Medulla oblongata (tissue), 1 donor: ENCODE measurements at regions not wholly inside any gene's neighbourhood (a gene's known extent, or its start where the extent isn't known, plus 50 kb on each side); places are given as distances from the start of the nearest gene placed in this dataset.
A peak's percentile ranks its signal among the peaks of the same experiment; 100 is the strongest.
"Not testable (repeated sequence)": the region's sequence is repeated elsewhere in the genome, so short reads cannot be mapped to it uniquely, and the experiment has no call there.

ENCODE experiments used
- DNase-seq: peaks from one replicate; pipeline ENCODE4 v3.0.0-alpha.2; 2015; ENCODE audit errors: extremely low spot score

DNA sequence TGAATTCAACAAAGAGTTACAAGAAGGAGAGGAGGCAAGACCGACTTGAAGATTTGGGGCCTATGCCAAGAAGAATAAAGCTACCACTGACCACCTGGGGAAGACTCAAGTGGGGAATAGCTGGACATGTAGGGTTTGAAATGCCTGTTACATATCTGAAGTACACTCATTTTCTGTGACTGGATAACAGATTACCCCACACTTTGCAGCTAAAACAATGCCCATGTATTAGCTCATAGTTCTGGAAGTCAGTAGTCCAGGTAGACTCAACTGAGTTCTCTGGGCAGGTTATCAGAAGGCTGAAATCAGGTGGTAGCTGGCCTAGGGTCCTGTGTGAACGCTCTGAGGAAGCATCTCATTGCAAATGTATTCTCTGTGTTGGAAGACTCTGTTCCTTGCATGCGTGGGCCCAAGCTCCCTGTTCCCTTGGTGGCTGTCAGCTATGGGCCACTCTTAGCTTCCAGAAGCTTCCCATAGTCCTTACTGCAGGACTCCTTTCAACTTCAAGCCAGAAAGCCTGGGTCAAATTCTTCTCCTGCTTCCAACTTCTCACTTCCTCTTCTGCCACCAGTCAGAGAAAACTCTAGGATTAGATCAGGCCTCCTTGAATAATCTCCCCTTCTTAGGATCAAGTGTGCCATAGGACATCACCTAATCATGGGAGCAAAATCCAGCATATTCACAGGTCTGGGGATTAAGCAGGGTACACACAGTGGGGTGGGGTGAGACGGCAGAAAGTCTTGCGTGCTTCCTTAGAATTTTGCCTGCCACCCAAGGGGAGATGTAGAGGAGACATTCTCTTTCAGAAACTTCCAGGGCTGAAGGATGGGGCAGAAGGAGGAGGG is 187.8 kb downstream of the SHQ1 start:
- no peak for DNase-seq

DNA sequence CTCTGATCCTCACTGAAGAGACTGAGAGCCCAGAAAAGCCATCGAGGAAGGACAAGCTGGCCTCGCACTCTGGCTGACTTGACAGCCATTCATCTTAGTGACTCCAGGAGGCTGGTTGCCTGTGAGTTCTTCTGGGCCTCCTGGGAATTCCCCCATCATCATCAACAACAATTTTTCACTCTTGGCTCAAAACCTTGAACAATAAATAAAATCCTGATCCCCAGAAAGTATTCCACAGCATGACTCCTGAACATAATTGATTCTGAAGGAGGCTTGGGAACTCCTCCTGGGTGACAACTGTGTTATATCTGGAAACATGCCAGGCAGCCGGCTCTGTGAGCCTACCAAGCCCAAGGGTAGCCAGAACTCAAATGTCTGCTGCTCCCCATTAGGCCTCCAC is 188.6 kb downstream of the SHQ1 start:
- no peak for DNase-seq

DNA sequence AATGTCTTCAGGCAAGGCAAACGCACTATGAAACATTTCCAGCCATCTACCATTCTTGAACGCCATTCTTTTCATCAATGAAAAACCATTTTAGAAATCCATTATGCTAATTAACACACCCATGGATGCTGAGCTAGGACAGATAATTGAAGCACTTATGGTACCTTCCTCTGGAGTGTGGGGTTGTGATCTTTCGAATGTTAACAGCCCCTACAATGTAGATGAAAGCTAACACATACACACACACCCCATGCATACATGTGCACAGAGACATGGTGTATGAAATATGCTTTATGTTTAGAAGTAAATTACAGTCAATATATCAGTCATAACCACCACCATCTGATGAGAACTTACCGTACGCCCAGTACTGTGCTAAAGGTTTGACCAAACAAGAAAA is 189.1 kb downstream of the SHQ1 start:
- no peak for DNase-seq

DNA sequence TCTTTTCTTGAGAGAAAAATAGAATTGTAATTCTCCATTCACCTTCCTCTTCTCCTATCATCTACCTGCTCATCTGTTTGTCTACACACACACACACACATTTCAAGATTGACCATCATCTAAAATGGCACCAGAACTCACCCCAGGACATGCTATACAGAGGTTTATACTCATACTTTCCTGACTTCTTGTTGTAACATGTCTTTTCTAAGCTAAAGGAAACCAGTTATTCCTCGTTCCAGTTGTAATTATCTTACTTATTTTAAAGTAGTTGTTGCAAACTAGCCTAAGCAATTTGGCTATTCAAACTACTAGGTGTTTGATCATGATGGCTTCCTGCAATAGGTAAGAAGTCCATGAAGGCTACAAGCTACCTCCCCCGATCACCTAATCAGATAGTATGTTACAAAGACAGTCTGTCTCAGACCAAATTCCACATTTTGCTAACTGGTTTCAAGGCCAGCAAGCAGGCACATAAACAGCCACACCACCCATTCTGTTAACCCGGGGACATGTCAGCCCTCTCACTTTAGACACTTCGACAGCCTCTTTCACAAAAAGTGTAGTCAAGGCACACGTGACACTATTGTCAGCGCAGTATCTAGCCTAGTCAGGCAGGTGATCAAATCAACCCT is 189.7 kb downstream of the SHQ1 start:
- DNase-seq = no peak

DNA sequence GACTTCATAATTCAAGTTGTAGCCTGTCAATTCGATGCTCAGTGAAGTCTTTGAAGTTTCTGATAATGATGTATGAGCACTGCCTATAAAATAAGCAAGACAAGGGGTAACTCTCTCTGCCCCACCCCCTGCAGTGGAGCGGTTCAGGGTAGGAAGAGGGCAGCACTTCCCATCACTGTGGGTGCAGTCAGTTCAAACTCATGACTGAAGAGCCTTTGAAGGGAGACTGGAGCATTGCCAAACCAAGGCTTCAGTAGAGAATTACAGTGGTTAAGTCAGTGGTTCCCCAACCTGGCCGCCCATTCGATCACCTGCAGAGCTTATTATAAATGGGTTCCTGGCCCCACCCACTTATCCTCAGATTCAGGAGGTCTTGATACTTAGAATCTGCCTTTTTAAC is 190.6 kb downstream of the SHQ1 start:
- peak; percentile 42 for DNase-seq

DNA sequence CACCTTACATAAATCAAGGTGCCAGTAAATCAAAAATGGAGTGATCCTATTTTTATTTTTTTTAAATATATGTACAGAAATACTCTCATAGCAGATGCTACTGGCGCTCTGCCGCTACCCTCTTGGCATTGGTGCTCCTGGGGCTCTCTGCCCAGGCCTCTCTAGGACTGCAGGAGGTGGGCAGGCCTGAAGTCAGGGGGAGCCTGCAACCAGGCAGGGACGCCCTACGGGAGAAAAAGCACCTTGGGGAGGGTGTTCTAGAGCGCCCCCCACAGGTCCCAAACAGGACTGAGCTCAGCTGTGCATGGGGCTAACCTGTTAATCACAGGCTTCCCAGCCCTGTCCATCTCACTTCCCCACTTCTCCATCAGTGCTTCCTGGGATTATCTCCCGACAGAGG is 192.5 kb downstream of the SHQ1 start:
- no peak for DNase-seq

DNA sequence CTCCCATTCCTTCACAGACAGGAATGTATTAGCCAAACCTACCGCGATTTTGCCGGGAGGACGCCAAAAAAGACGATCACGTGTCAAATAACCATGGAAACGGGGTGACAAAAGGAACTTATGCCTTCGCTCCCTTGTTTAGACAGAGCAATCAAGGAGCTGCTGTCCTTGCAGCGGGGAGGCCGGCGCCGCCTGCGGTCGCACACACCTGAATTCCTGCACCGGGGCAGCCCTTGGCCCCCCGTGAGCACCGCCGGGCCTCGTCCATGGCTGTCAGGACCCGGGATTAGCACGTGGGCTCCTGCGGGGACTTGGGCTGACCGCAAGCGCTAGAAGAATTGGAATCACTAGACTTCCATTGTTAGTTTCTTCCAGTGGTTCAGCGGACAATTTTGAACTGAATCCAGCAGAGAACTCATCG is 193.1 kb downstream of the SHQ1 start:
- DNase-seq = peak; percentile 38

DNA sequence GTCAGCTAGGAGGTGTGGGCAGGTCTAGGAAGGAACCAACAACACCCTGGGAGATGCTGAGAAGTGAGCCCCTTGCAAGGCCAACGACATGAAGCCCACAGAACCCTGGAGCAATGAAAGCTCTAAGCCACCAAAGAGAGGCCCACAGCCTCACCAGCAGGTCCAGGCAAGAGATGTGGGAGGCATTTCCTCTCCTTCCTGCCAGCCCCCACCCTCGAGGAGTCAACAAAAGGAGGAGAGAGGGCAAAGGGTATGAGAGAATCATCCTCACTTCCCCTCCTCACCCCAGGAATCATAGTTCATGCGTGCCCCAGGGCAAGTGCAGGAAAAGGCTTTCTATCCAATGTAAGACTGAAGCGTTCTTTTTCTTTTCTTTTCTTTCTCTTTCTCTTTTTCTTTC is 195.8 kb downstream of the SHQ1 start:
- DNase-seq = no peak

DNA sequence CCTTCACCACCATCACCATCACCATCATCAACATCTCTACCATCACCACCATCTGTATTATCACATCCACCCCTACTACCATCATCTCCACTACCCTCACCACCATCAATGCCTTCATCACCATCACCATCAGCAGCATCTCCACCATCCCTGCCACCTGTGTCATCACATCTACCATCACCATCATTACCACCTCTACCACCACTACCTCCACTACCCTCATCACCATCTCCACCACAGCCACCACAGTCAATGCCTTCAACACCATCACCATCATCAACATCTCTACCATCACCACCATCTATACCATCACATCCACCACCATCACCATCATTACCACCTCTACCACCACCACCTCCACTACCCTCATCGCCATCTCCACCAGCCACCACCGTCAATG is 196.7 kb downstream of the SHQ1 start:
- no peak for DNase-seq

DNA sequence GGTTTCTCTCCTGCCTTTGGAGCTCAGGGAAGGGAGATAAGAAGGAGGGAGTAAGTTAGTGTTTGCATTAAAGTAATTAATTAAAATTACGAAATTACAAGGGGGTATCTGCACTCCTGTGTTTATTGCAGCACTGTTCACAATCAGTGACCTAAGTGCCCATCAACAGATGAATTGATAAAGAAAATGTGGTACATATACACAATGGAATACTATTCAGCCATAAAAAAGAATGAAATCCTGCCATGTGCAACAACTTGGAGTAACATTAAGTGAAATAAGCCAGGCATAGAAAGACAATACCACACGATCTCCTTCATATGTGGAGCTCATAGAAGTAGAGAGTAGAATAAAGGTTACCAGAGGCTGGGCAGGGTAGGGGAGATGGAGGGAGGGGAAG is 202.0 kb downstream of the SHQ1 start:
- no peak for DNase-seq

DNA sequence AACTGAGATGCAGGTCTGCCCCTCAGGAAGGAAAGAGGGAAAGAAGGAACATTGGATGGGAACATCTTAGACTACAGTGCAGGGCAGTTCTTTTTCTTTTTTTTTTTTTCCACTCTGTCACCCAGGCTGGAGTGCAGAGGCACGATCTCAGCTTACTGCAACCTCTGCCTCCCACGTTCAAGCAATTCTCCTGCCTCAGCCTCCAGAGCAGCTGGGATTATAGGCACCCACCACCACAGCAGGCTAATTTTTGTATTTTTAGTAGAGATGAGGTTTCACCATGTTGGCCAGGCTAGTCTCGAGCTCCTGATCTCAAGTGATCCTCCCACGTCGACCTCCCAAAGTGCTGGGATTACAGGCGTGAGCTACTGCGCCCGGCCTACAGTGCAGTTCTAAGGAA is 204.6 kb downstream of the SHQ1 start:
- DNase-seq = not testable (repeated sequence)

DNA sequence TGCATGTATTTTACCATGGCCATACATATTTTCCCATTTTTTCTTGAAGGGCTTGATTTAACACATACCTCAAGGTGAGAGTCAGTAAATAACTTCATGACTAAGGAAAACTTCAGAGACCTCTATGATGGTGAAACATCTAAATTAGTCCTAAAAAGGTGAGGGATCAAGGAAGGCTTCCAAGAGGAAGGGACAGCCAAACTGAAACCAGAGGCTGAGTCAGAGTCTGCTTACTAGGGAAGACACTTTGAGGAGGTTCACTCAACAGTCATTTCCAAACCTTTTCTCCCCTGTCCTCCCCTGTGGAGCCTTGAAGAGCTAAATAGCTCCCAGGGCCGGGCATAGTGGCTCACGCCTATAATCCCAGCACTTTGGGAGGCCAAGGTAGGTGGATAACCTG is 206.6 kb downstream of the SHQ1 start:
- DNase-seq = no peak

DNA sequence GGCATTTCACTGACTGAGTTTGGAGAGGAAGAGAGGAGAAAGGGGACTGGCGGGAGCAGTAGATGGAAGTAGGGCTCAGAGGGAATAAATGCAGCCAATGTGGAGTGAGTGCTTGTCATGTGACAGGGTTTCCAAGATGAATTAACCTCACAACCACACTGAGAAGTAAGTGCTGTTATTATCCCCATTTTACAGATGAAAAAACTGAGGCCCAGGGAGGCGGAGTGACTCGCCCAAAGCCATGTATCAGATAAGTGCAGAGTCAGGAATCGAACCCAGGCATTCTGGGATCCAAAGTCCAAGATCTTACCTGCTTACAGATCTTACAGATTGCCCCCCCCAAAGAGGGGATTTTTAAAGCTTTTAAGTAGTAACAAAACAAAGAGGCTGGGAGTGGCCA is 207.2 kb downstream of the SHQ1 start:
- no peak for DNase-seq

DNA sequence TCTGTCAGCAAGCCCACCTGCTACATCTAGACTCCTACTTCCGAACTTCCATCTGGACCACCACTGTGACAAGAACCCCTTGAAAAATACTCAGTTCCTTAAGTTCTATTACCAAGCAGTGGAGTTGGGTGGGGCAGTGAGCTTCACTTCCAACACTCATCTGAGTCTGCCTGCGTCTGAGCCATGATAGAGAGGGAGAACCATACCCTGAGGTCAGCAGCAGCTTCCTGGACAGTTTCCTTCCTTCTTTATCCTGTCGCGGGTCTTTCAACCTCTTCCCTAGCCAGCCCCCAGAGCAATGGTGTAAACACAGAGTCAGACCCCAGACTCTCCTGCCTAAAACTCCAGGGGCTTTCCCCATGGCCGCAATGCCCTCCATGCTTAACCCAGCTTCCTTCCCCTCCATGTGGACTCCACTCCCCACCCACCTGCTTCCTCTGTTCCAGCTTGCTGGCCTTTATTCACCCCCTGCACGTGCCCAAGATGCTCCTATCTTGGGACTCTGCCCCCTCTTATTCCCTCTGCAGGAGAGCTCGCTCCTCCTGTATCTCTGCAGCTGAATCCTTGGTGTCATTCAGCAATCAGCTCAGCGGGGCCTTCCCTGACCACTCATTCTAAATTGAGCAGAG is 211.2 kb downstream of the SHQ1 start:
- no peak for DNase-seq

DNA sequence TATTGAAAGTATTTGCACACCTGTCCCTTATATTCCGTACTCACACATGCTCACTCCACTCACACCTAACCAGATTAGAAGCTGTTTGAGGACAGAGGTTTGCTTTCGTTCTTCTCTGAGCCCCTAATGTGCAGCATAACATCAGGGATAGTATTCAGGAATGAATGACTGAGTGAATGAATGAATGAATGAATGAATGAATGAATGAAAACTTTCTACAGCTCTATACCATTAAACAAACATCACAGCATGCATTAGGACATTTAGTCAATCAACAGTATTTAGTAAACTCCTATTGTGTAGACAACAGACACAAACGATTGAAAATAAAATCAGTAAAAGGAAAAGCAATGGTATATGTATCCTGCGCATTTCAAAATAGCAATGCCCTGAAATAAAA is 212.7 kb downstream of the SHQ1 start:
- DNase-seq = no peak

DNA sequence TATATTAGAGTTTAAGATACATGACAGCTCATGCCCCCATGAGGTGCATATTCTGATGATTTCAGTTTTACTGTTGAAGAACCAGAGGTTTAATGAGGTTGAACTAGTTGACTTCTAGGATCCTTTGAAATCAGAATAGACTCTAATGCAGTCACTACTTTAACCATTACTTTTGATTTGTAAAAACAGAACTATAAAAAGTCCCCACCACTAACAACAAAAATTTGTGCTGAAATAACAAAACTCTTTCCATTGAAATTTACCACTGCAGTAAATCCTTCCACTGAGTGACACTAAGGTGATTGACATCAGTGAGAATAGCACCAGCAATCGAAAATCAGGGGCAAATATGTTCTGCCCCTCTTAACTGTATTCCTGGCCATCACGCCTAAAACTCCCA is 214.1 kb downstream of the SHQ1 start:
- DNase-seq = no peak

DNA sequence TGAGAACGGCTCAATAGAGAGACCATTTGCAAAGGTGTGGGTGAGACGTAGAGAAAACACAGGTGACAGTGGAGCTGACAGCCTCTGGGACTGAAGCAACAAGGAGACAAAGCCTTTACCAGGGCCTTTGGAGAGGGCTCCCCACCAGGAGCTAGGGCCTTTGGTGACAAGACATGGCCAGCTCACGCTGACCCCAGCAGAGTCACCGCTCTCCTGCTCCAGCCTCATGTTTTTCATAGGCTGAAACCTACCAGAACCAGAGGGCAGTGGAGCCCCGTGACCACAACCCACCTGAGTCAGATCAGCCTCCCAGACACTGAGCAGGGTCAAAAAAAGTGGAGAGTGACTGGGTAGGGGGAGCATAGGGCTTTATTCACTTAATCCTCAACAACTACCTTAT is 214.7 kb downstream of the SHQ1 start:
- DNase-seq = no peak

DNA sequence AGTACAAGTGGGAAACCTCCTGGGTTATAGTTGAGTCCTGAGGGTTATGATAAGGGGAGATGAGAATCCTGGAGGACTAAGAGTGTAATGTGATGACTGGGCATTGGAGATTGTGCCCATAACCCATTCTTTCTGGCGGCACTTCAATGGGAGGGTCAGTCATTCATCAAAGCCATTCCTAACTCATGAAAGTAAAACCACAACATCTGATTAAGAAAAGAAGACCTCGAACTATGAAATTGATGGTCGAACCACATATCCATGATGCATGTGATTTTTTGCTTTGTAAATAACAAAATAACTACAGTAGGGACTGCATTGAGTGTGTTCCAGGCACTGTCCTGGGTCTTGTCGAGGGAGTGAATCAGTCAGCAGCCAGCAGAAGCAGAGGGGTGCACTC is 215.1 kb downstream of the SHQ1 start:
- no peak for DNase-seq

DNA sequence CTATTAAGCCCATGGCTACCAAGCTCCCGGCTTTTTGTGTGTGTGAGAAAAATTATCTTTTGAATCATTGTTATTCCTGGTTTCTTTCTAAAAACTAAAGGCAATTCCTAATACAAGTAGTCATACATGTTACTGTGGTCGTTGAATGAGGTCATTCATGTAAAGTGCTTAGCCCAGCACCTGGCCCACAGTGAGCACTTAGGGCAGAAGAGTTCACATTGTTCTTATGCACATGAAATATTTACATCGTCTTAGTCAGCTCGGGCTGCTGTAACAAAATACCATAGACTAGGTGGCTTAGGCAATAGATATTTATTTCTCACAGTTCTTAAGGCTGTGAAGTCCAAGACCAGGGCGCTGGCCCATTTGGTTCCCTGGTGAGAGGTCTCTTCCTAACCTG is 216.1 kb downstream of the SHQ1 start:
- no peak for DNase-seq

DNA sequence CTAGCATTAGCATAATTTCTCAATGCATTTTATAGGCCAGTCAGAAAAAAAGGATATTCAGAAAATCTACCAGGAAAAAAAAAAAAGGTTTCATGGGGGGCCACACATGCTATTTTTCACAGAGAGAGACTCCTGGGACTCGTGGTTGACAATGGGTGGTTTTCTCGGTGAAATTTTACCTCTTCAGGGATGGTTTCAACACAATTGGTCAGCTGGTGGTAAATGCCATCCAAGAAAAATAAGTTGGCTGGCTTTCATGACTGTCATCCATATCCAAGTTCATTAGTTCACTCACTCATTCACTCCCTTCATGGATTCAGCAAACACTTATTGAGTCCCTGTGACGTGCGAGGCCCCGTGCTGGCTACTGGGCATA is 217.3 kb downstream of the SHQ1 start:
- DNase-seq = no peak

DNA sequence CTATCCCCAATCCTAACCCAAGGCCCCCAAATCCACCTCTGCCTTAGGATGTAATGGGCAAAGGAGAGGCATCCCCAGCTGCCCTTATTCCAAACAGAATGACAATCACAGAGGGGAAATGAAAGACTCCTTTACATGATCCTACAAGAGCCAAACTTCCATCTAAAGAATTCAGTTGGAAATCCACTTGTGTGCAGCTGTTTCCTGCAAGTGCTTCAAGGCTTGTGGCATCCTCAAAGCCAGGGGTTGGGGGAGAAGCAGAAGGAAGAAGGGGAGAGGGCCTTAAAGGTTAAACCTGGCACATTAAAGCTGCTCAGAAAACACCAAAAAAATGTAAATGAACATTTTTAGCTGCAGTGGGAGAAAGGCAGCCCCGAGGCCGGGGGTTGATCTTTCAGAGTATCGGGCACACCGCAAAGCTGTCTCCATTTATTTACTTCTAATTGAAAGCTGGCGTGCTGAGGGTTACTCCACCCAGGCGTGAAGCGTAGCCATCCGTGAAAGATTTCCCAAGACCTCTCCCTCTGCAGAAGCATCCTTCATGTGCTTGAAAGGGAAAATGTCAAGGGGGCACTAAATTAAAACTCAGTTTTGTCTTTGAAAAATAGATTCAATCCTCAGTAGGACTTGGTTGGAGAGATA is 217.8 kb downstream of the SHQ1 start:
- no peak for DNase-seq

DNA sequence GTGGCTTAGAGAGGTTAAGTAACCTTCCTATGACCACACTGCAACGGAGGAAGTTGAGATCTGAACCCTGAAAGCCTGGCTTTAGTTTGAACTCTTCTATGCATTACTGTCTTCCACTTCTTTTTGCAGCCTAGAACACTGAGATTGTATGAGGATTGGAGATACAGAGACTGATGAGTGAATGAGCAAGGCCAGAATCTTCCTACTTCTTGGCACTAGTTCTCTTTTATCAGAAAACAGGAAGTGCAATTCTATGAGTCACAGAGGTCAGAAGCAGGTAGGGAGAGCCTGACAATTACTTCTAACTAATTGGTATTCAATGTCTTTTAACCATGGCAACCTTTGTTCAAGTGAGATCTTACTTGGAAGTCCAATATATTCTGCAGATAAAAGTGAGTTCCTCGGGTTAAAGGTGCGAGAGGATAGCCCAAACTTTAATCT is 219.0 kb downstream of the SHQ1 start:
- no peak for DNase-seq

DNA sequence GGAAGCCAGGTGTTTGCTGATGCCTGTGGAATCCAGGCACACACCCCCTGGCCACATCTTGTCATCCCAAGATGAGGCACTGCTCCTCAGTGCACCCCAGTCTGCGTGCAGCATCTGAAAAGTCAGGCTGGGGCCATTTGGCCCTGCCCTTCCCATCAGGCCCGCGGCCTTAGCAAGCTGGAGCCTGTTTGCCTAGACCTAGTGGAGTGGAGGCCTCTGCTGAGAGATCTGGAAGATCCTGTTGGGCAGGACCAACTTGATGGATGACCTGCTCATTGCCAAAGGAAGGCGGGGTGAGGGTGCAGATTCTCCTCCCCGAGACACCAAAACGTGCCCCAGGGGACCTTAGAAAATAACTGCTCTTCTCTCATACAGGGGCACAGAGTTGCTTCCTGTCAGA is 220.2 kb downstream of the SHQ1 start:
- no peak for DNase-seq
